ENCODE measurements at regions not wholly inside any gene's neighbourhood (a gene's known extent, or its start where the extent isn't known, plus 50 kb on each side); places are given as distances from the start of the nearest gene placed in this dataset.

- no peak overlapping the region for H3K4me3 ChIP-seq (ENCODE audit: low read depth, low read length)
Observed at GRCh38 chr15:36090286-36090946, 489.0 kb upstream of the CDIN1 start.

GRCh38 chr15:36106640-36107335 is 472.6 kb upstream of the CDIN1 start:
- DNase-seq (ENCODE audit: low read depth), result no peak
- no peak for TF ChIP-seq CTCF (IDR thresholded peaks at IDR 0.05; ENCODE audit: insufficient read depth, low read depth, low read length)
- no peak overlapping the region for H3K4me3 ChIP-seq (ENCODE audit: low read depth, low read length)

More at GRCh38 chr15:36090286-36090946, 489.0 kb upstream of the CDIN1 start:
- DNase-seq (ENCODE audit: low read depth), result peak; percentile 59
- TF ChIP-seq CTCF (IDR thresholded peaks at IDR 0.05; ENCODE audit: insufficient read depth, low read depth, low read length), result no peak

- H3K4me3 ChIP-seq (ENCODE audit: low read depth, low read length), result no peak overlapping the region
- DNase-seq (ENCODE audit: low read depth), result no peak
- no peak for TF ChIP-seq CTCF (IDR thresholded peaks at IDR 0.05; ENCODE audit: insufficient read depth, low read depth, low read length)
Observed at GRCh38 chr15:36108541-36108940, 470.9 kb upstream of the CDIN1 start.

- DNase-seq (ENCODE audit: low read depth), result peak; percentile 37
- no peak for TF ChIP-seq CTCF (IDR thresholded peaks at IDR 0.05; ENCODE audit: insufficient read depth, low read depth, low read length)
- H3K4me3 ChIP-seq (ENCODE audit: low read depth, low read length), result no peak overlapping the region
Observed at GRCh38 chr15:36109943-36110658, 469.3 kb upstream of the CDIN1 start.

- DNase-seq (ENCODE audit: low read depth), result no peak
- no peak for TF ChIP-seq CTCF (IDR thresholded peaks at IDR 0.05; ENCODE audit: insufficient read depth, low read depth, low read length)
- H3K4me3 ChIP-seq (ENCODE audit: low read depth, low read length), result no peak overlapping the region
Observed at GRCh38 chr15:36110659-36110993, 468.8 kb upstream of the CDIN1 start.

- H3K4me3 ChIP-seq (ENCODE audit: low read depth, low read length), result no peak overlapping the region
- TF ChIP-seq CTCF (IDR thresholded peaks at IDR 0.05; ENCODE audit: insufficient read depth, low read depth, low read length), result no peak
Observed at GRCh38 chr15:36117296-36117787, 462.1 kb upstream of the CDIN1 start.

More at GRCh38 chr15:36117296-36117787, 462.1 kb upstream of the CDIN1 start:
- DNase-seq (ENCODE audit: low read depth), result no peak

Data from fibroblast of villous mesenchyme (primary cell).